A549 (cell line): ENCODE measurements at regions not wholly inside any gene's neighbourhood (a gene's known extent, or its start where the extent isn't known, plus 50 kb on each side); places are given as distances from the start of the nearest gene placed in this dataset.

Experiments used
- ATAC-seq, 2 experiments: fragments of 200-7000 bp in 1 of 2; fragments of >200 bp in 1 of 2; cut with Nextera tagmentation in 1 of 2; cut with Tn5 transposase in 1 of 2; 3 replicates each; pipeline versions ENCODE4 v1.8.0 to v1.9.1; 2018 to 2020; ENCODE audit warnings: mild to moderate bottlenecking in 1 of 2, moderate library complexity in 1 of 2
- CTCF ChIA-PET: fragments of 300-600 bp; sonication (Branson Sonifier 250); formaldehyde crosslinking; extraction: SDS; loops from one replicate; lab custom pipeline; 2021; ENCODE audit warnings: antibody characterized with exemption, inconsistent platforms; lab: Yijun Ruan, JAX
- POLR2A ChIA-PET: fragments of 350-600 bp; formaldehyde crosslinking; extraction: SDS; loops from one replicate; lab custom pipeline; 2021; ENCODE audit warnings: antibody characterized with exemption, inconsistent platforms; lab: Yijun Ruan, JAX
- DNase-seq, 2 experiments: peaks; one replicate each; pipeline versions ENCODE4 v3.0.0 to v3.0.0-alpha.2; 2011 to 2016; ENCODE audit warnings: low read depth in 1 of 2, low spot score in 1 of 2
- FAIRE-seq: peaks from 2 replicates; lab custom pipeline; 2011; peaks lifted over from hg19 to GRCh38; lab: Jason Lieb, UNC
- H3K27ac ChIP-seq, 2 experiments: fragments of >200 bp; sonication (Bioruptor Twin); formaldehyde crosslinking; 3 replicates each; pipeline ENCODE4 v1.5.1; 2016 to 2017
- H3K4me1 ChIP-seq: fragments of >200 bp; sonication (Bioruptor Twin); formaldehyde crosslinking; 3 replicates; pipeline ENCODE4 v1.6.1; 2016
- H3K4me2 ChIP-seq: fragments of >200 bp; sonication (Bioruptor Twin); formaldehyde crosslinking; 3 replicates; pipeline ENCODE4 v1.6.1; 2016
- H3K4me3 ChIP-seq: fragments of >200 bp; sonication (Bioruptor Twin); formaldehyde crosslinking; 3 replicates; pipeline ENCODE4 v1.5.1; 2016
- H3K9me3 ChIP-seq: fragments of >200 bp; sonication (Bioruptor Twin); formaldehyde crosslinking; 3 replicates; pipeline ENCODE4 v1.6.1; 2016
- ATOH8 ChIP-seq: fragments of 250-450 bp; sonication (Bioruptor Pico); IDR thresholded peaks from 2 replicates; pipeline ENCODE4 v1.5.0; 2020; ENCODE audit warnings: low read depth, mild to moderate bottlenecking, moderate library complexity
- BCL3 ChIP-seq: fragments of >200 bp; sonication (Bioruptor Twin); formaldehyde crosslinking; IDR thresholded peaks from 3 replicates; pipeline ENCODE4 v1.6.1; 2016
- CBX2 ChIP-seq: fragments of 200-600 bp; sonication (generic); IDR thresholded peaks from 2 replicates; pipeline ENCODE4 v1.6.1; 2016; ENCODE audit warnings: low read depth, mild to moderate bottlenecking, borderline replicate concordance
- CBX8 ChIP-seq: fragments of 200-600 bp; sonication (generic); IDR thresholded peaks from 2 replicates; pipeline ENCODE4 v1.6.1; 2016
- CEBPB ChIP-seq, 2 experiments: fragments of >200 bp in 1 of 2; sonication (Bioruptor Twin) in 1 of 2; formaldehyde crosslinking in 1 of 2; IDR thresholded peaks; 2 replicates each; pipeline ENCODE4 v1.6.1; 2012 to 2016
- CHD2 ChIP-seq: fragments of 150-350 bp; IDR thresholded peaks from 2 replicates; pipeline ENCODE4 v1.6.1; 2014; ENCODE audit warnings: low read length; ENCODE audit not compliant: partially characterized antibody
- CHD4 ChIP-seq: fragments of 200-600 bp; sonication (generic); IDR thresholded peaks from 2 replicates; pipeline ENCODE4 v1.6.1; 2016; ENCODE audit warnings: antibody characterized with exemption, mild to moderate bottlenecking, borderline replicate concordance
- CTCF ChIP-seq: fragments of >200 bp; sonication (Bioruptor Twin); formaldehyde crosslinking; IDR thresholded peaks from 3 replicates; pipeline ENCODE4 v1.5.1; 2016
- E2F6 ChIP-seq: IDR thresholded peaks from 2 replicates; pipeline ENCODE4 v1.6.1; 2012; ENCODE audit warnings: low read depth, borderline replicate concordance
- EHF ChIP-seq: fragments of 250-450 bp; sonication (Bioruptor Pico); IDR thresholded peaks from 2 replicates; pipeline ENCODE4 v1.5.0; 2020; ENCODE audit warnings: mild to moderate bottlenecking
- EHMT2 ChIP-seq: fragments of 200-600 bp; sonication (generic); IDR thresholded peaks from 2 replicates; pipeline ENCODE4 v1.6.1; 2016; ENCODE audit warnings: antibody characterized with exemption, low read depth, mild to moderate bottlenecking, moderate library complexity
- FOSB ChIP-seq: fragments of 250-450 bp; sonication (Bioruptor Pico); IDR thresholded peaks from 2 replicates; pipeline ENCODE4 v1.5.0; 2020; ENCODE audit warnings: mild to moderate bottlenecking, moderate library complexity
- HOXA7 ChIP-seq: fragments of 250-450 bp; sonication (Bioruptor Pico); IDR thresholded peaks from 2 replicates; pipeline ENCODE4 v1.5.0; 2020; ENCODE audit warnings: mild to moderate bottlenecking, moderate library complexity
- HOXB13 ChIP-seq: fragments of 250-450 bp; sonication (Bioruptor Pico); IDR thresholded peaks from 2 replicates; pipeline ENCODE4 v1.5.0; 2020; ENCODE audit warnings: low read depth, mild to moderate bottlenecking, moderate library complexity
- JUN ChIP-seq, 2 experiments: fragments of >200 bp; sonication (Bioruptor Twin); formaldehyde crosslinking; IDR thresholded peaks; 2 replicates in 1 of 2; 3 replicates in 1 of 2; pipeline ENCODE4 v1.6.1; 2016 to 2017
- JUNB ChIP-seq: fragments of >200 bp; sonication (Bioruptor Twin); formaldehyde crosslinking; IDR thresholded peaks from 2 replicates; pipeline ENCODE4 v1.6.1; 2016
- KDM5A ChIP-seq: fragments of 200-600 bp; sonication (generic); IDR thresholded peaks from 2 replicates; pipeline ENCODE4 v1.6.1; 2016; ENCODE audit warnings: antibody characterized with exemption, mild to moderate bottlenecking
- MAX ChIP-seq: IDR thresholded peaks from 2 replicates; pipeline ENCODE4 v1.6.1; 2012
- MAZ ChIP-seq: fragments of 150-350 bp; IDR thresholded peaks from 2 replicates; pipeline ENCODE4 v1.6.1; 2014; ENCODE audit warnings: antibody characterized with exemption, low read depth, low read length, borderline replicate concordance
- MYC ChIP-seq: IDR thresholded peaks from 2 replicates; pipeline ENCODE4 v1.6.1; 2012; ENCODE audit warnings: mild to moderate bottlenecking, inconsistent platforms, low read length, improper control_type of control experiment, borderline replicate concordance
- NR3C1 ChIP-seq: fragments of >200 bp; sonication (Bioruptor Twin); formaldehyde crosslinking; IDR thresholded peaks from 3 replicates; pipeline ENCODE4 v1.6.1; 2017
- POLR2AphosphoS2 ChIP-seq: conservative IDR thresholded peaks from 2 replicates; pipeline ENCODE4 v1.6.1; 2012; ENCODE audit warnings: low read length, improper control_type of control experiment, inconsistent platforms
- RARB ChIP-seq: fragments of 250-450 bp; sonication (Bioruptor Pico); IDR thresholded peaks from 2 replicates; pipeline ENCODE4 v1.8.0; 2021; ENCODE audit warnings: mild to moderate bottlenecking, moderate library complexity
- REST ChIP-seq: fragments of 200-600 bp; sonication (generic); IDR thresholded peaks from 2 replicates; pipeline ENCODE4 v1.6.1; 2016; ENCODE audit warnings: antibody characterized with exemption, mild to moderate bottlenecking, moderate library complexity
- RFX5 ChIP-seq: fragments of 450-650 bp; IDR thresholded peaks from 2 replicates; pipeline ENCODE4 v1.7.1; 2014; ENCODE audit warnings: antibody characterized with exemption, mild to moderate bottlenecking, moderate library complexity
- RNF2 ChIP-seq: fragments of 200-600 bp; sonication (generic); IDR thresholded peaks from 2 replicates; pipeline ENCODE4 v1.6.1; 2016; ENCODE audit warnings: low read depth, mild to moderate bottlenecking, antibody characterized with exemption, moderate library complexity, borderline replicate concordance
- SREBF2 ChIP-seq: fragments of 450-650 bp; IDR thresholded peaks from 2 replicates; pipeline ENCODE4 v1.6.1; 2014; ENCODE audit warnings: mild to moderate bottlenecking, moderate library complexity
- ZFP36 ChIP-seq: fragments of 450-650 bp; IDR thresholded peaks from 2 replicates; pipeline ENCODE4 v1.6.1; 2014; ENCODE audit warnings: borderline replicate concordance; ENCODE audit not compliant: partially characterized antibody
- WGBS: methylation state at CpG from one replicate; pipeline ENCODE4 v1.1.6; 2017; ENCODE audit errors: missing lambda C conversion rate; 5-methylcytosine and 5-hydroxymethylcytosine counted together

- Histone ChIP-seq H3K27ac (no peak overlapping the region), H3K4me3 (no peak overlapping the region), H3K4me1 (no peaks in the 10 kb centered on the region), H3K9me3 (no peaks in the 10 kb centered on the region; the same call in 2 of the 3 replicates), H3K4me2 (no peak overlapping the region)
- ChIA-PET POLR2A (no interaction called here), CTCF (no interaction called here)
- WGBS, result 6% methylated on average over 4 of the region's 4 CpGs
- ATAC-seq, result no peak
- FAIRE-seq, result no peak
- no peak for TF ChIP-seq FOSB (CRISPR knock-in tag)
- no peak for TF ChIP-seq RARB
- TF ChIP-seq JUN (IDR thresholded peaks at IDR 0.05), result no peak
- TF ChIP-seq CHD2, result no peak
- TF ChIP-seq POLR2AphosphoS2, result no peak
- TF ChIP-seq ATOH8 (CRISPR knock-in tag), result no peak
- TF ChIP-seq CEBPB (IDR thresholded peaks at IDR 0.05), result no peak
- TF ChIP-seq CHD4, result no peak
- no peak for TF ChIP-seq NR3C1
- TF ChIP-seq SREBF2, result no peak
- no peak for TF ChIP-seq E2F6
- no peak for TF ChIP-seq RNF2
- TF ChIP-seq MAX, result no peak
- no peak for TF ChIP-seq CBX2
- no peak for TF ChIP-seq JUNB
- TF ChIP-seq HOXA7 (CRISPR knock-in tag), result no peak
- no peak for TF ChIP-seq HOXB13
- no peak for TF ChIP-seq CTCF
- DNase-seq, result no peak
Measured at GRCh38 chr4:45897946-45898585, 225.8 kb downstream of the GABRG1 start.

- CTCF ChIA-PET, result no interaction called here
- no peak for DNase-seq
- POLR2A ChIA-PET, result no interaction called here
- Histone ChIP-seq H3K9me3 (no peaks in the 10 kb centered on the region), H3K4me2 (no peak overlapping the region), H3K4me1 (no peaks in the 10 kb centered on the region), H3K4me3 (no peak overlapping the region), H3K27ac (no peak overlapping the region)
- ATAC-seq, result no peak
- 5% methylated on average over 1 of the region's 1 CpG for WGBS
- FAIRE-seq, result no peak
- no peak for TF ChIP-seq POLR2AphosphoS2
- TF ChIP-seq REST, result no peak
- no peak for TF ChIP-seq CHD4
- no peak for TF ChIP-seq EHMT2
- TF ChIP-seq RFX5, result no peak
- TF ChIP-seq ZFP36, result no peak
- no peak for TF ChIP-seq EHF (CRISPR knock-in tag)
- TF ChIP-seq BCL3, result no peak
- TF ChIP-seq CBX8, result no peak
- no peak for TF ChIP-seq MYC
- no peak for TF ChIP-seq KDM5A
- TF ChIP-seq RARB, result no peak
- no peak for TF ChIP-seq MAZ
- no peak for TF ChIP-seq SREBF2
- no peak for TF ChIP-seq E2F6
Measured at GRCh38 chr4:45883421-45883820, 240.4 kb downstream of the GABRG1 start.
